Left ventricle myocardium superior (tissue), 1 donor: ENCODE measurements at regions not wholly inside any gene's neighbourhood (a gene's known extent, or its start where the extent isn't known, plus 50 kb on each side); places are given as distances from the start of the nearest gene placed in this dataset.
A peak's percentile ranks its signal among the peaks of the same experiment; 100 is the strongest.
"Not testable (repeated sequence)": the region's sequence is repeated elsewhere in the genome, so short reads cannot be mapped to it uniquely, and the experiment has no call there.

Source experiments
- ATAC-seq: fragments of 200-7000 bp; cut with Tn5 transposase; one replicate; pipeline ENCODE4 v1.9.1; 2020; ENCODE audit warnings: mild to moderate bottlenecking, moderate library complexity
- DNase-seq: peaks from one replicate; pipeline ENCODE4 v3.0.0-alpha.2; 2020
- intact Hi-C: fragments of 100-400 bp; cut with micrococcal nuclease; formaldehyde crosslinking; loops from one replicate; pipeline ENCODE4 v1.11.0; 2022
- donor health status: DM: no; HTN: yes; CAD: no; lungs with severe emphysema.

DNA sequence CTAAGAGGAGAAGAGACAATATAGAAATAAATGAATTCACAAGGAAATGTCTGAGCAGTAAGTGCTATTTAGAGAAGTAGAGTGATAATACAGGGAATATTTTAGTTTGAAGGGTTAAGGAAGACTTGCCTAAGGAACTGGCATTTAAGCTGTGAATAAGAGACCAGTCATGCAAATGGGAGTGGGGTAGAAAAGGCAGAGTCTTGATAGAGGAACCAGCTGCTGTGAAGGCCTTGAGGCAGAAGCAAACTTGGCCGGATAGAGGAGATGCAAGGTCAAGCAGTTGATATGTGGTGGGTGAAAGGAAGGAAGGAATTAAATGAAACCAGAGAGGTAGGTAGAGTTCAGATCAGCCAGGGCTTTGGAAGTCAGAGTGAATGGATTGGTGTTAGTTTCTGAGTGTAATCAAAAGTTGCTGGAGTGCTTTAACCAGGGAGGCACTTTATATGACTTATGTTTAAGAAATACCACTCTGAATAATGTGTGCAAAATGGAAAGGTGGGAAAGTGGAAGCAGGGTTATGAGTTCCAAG is 198.4 kb upstream of the SESN3 start:
- DNase-seq (no peak), ATAC-seq (no peak)
- intact Hi-C loops = no loop called here

DNA sequence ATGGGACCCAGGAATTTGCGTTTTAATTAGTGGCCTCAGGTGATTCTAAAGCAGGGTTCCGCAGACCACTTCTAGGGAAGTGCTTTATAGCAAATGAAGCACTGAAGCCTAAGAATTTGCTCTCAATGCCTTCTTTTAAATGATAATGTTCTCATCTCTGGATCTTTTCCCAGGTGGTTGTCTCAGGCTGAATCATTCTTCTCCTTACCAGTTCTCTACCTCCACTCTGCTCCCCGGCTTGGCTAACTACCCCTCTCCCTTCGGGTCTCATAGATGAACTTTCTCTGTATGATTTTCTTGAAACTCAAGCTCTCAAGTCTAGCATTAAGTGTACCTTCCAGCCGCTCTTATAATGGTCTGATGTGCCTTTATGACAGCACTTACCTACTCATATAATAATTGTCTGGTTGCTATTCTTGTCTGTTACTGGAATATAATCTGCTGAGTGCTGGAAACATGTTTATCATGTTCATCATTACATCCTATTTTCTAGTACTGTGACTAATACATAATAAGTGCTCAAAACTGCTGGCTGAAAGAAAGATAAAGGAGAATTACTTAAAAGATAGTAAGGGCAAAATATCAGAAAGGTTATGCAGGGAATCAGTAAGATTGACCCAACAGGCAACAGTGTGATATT is 195.9 kb upstream of the SESN3 start:
- intact Hi-C loops = no loop called here
- no peak for DNase-seq
- no peak for ATAC-seq

DNA sequence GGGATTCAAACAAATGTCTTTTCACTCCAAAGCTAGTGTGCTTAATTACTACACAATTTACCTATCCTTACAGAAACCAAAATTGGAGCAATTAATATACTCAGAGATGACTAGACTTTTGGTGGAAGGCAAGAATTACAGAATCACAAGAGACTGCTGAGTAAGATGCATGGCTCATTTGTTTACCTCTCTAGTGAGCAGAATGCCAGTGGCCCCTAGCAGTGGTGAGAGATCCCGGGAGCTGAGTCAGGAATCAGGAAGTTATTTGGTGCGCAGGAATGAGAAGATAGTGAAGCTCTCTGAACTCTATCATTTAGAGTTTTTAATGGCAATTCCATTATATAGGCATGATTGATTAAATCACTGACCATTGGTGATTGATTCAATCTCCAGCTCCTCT is 188.9 kb upstream of the SESN3 start:
- ATAC-seq = no peak
- no peak for DNase-seq
- intact Hi-C loops = no loop called here

DNA sequence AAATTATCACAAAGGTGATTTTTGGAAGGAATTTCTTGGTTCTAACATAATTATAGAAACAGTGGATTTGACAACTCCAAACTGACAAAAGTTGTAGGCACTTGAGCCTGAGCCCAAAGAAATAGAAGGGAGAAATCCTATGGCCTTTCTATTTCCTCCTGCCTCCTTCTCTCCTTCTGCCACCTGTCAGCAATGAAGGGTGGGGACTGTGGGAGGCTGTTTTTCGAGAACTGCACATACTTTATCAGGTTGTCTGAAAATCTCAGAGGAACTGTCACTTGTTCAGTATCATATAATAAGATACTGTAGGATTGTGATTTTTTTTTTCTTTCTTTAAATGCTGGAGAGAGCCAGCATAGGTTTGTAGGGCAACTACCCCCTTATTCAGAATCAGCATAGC is 187.9 kb upstream of the SESN3 start:
- DNase-seq (no peak), ATAC-seq (no peak)
- intact Hi-C loops = no loop called here

DNA sequence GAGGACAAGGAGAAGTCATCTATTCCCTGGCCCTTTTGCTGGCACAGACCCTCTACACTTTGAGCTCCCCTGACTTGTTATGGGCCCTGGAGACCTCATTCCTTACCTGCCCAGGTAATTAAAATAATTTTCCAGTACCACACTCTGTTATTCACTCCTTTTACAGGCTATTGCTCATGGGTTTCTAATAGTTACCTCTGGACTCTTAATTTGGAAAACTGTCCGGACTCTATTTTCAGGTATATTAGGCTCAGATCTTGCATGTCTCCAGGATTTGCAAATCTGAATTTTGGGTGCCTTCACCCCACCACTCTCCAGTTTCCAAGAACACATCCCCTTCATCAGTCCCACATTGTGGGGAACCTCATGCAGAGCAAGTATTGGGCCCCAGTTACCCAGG is 186.8 kb upstream of the SESN3 start:
- intact Hi-C loops = no loop called here
- ATAC-seq (no peak), DNase-seq (no peak)

DNA sequence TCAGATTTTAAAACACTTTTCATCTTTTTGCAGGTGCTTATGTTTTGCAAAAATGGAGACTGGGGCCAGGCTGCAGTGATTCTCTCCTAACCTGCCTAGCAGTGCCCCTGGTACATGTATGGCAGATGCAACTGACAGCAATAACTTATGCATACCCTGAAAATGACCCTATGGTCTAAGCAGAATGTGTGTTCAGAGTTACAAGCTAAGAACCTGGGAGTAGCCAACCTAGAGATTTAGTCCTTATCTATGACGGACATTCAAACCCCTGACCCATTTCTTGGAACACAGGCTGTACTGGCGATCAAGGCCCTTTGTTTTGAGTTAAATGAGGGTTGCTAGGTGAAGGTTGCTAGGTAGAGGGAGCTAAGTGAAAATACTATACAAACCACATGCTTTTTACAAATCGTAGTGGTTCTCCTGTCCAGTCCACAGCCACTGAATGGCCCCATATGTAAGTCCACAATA is 184.9 kb upstream of the SESN3 start:
- no peak for ATAC-seq
- intact Hi-C loops = no loop called here
- DNase-seq = no peak

DNA sequence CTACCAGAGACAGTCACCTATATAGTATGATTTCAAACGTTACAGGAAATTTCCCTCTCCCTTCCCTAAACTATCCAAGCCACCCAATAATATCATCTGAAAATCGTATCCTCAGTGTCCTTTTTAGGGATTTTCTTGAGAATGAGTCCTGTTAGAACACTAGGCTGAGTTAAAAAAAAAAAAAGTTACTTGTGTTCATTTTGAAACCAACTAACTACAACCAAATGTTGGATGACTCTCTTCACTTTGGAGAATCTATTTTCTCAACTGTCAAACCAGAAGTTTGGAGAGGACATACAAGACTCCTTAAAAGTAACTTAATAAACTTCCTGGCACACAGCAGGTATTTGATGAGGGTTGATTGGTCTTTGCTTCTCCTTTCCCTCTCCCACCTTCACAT is 183.2 kb upstream of the SESN3 start:
- no peak for DNase-seq
- intact Hi-C loops = no loop called here
- ATAC-seq = no peak

DNA sequence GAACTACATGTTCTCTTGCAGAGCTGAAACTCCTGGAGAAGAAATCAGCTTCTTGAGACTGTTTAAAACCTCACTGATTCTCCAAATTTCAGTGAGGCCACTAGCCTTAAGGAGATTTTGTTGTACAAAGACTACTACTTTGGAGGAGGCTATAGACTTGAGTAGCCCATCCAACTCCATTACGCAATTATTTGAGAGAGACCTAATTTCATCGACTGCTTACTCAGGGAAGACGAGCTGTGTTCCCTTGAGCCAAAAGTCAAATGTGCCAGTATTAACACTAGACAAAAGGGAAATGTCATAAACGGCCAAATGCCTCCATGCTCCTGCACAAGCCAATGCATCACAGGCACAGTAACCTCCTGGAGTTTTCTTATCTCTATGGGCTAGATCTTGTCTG is 182.8 kb upstream of the SESN3 start:
- ATAC-seq = peak; percentile 73
- intact Hi-C loops = no loop called here

DNA sequence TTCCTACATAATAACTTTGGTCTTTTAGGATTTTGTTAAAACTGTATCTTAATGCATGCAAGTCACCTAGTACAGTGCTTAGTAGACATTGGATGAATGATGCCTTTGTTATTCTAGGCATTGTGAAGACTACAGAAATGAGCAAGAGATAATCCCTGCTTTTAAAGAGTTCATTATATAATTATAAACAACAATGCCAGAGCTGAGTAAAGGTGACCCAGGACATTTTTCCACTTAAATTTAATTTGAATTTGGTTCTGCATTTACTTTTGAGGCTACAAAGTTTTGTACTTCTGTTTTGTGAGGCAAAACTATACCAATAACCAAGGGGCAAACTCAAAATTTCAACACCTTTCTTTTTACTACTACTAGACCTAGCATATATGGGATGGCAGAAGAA is 182.0 kb upstream of the SESN3 start:
- ATAC-seq = no peak
- DNase-seq = no peak
- intact Hi-C loops = no loop called here

More for the DNA sequence above, 182.8 kb upstream of the SESN3 start:
- no peak for DNase-seq

DNA sequence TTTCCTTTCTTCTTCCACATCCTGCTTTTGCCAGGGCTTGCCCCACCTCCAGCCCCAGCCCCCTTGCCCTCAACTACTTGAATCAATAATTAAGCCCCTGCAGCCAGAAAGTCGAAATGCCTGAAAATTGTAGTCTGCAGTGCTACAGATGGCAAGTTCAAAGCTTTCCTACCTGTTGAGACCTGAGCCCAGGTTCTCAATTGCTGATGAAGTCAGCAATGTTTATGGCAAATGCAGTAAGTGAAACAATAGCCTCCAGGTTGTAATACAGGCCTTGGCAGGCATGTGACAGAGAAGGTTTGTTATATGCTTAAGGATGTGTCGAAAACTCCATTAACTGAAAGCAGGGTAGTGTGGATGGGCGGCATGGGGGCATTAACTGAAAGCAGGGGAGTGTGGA is 181.1 kb upstream of the SESN3 start:
- DNase-seq (no peak), ATAC-seq (no peak)
- intact Hi-C loops = no loop called here

DNA sequence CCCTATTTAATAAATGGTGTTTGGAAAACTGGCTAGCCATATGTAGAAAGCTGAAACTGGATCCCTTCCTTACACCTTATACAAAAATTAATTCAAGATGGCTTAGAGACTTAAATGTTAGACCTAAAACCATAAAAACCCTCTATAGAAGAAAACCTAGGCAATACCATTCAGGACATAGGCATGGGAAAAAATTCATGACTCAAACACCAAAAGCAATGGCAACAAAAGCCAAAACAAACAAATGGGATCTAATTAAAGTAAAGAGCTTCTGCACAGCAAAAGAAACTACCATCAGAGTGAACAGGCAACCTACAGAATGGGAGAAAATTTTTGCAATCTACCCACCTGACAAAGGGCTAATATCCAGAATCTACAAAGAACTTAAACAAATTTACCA is 179.7 kb upstream of the SESN3 start:
- intact Hi-C loops, ATAC-seq, DNase-seq: not testable (repeated sequence)

DNA sequence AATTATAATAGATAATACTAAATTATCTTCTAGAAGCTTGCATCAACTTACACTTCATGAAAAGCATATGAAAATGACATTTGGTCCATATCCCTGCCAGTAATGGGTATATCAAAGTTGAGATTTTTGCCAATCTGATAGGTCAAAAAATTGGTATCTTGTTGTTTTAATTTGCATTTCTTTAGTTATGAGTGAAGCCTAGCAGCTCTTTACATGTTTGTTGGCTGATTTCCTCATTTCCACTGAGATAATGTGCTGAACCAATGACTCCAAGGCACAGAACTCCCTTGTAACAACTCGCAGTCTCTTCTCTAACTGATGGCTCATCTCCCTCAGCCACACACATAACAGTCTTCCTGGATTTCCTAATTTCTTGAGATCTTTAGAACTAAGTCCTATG is 175.3 kb upstream of the SESN3 start:
- intact Hi-C loops = no loop called here
- no peak for DNase-seq
- ATAC-seq = no peak

DNA sequence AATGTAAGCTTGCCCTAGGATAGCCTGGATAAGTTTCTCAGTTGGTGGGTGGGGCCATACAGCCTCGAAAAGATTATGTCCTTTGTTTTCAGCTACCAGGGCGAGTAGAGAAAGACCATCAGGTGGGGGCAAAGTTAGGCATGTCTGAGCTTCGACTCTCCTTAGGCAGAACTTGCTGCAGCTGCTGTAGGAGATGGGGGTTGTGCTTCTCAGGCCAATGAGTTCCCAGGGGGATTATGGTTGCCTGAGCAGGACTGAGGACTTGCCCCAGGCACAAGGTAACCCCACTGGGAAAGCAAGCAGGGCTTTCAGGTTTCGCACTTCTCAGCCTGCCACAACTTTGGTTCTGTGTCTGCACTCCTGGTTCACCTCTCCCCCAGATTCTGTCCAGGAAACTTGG is 173.4 kb upstream of the SESN3 start:
- no peak for DNase-seq
- intact Hi-C loops = no loop called here
- no peak for ATAC-seq

DNA sequence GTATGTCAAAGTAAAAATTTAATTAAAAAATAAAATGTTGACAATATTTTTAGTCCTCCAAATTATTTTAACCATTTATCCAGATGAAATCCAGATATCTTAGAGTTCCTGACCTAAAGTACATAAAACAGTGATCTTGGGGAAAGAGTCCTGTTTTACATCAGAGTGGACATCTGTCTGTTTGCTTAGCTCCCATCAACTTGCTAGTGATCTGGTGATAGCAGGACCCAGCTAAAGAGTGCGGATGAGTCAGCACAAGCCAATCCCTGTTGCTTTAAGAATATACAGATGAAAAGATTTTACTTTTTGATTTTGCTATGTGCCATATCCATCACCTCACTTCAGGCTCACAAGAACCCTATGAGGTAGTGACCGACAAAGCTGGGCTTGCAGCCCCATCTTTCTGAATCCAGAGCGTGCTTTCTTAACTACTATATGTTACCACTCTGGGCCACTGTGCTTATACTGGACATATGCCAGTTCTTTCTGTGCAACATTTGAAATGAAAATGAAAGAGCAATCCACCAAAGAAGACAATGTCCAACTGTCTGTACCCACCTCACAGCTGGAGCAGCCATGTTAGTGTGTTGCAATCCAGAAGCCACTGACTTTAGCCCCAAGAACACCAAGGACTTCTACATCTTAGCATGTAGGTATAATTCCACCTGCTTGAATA is 167.6 kb upstream of the SESN3 start:
- intact Hi-C loops = no loop called here
- DNase-seq = no peak
- ATAC-seq = no peak

DNA sequence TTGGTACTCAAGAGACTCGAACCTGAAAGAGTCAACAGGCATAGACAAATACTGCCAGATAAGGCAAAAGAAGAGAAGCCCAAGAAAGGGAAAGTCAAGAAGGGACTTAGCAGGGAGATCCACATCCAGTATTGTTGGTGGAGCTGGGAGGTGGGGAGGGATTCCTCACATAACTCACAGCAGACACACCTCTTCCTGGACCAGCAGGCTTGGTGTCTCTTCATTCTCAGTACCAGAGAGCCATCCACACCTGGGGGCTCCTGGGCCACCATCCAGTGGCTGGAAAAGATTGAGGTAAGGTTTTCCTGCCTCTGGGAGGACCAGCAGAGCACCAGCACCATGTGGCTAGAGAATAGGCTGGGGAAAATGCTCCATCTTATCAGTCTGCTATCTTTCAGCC is 161.6 kb upstream of the SESN3 start:
- intact Hi-C loops = no loop called here
- ATAC-seq = no peak
- DNase-seq = no peak

DNA sequence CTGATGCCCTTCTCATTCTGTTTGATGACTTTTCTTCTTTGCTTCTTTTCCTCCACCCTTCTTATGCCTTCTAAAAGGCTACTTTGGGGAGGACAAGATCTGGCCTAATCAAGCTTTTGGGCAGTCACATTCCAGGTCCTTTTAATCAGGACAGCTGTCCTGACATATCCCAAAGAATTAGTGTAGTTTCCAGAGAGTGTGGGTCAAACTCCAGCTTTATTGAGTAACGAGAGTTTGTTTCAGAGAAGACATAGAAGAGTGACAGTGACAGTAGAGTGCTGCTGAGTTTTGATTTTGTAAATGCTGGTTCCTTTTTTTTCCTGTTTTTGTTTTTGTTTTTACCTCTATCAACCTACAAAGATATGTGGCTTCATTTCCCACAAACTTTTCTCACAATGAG is 158.4 kb upstream of the SESN3 start:
- ATAC-seq = no peak
- intact Hi-C loops = no loop called here
- DNase-seq = no peak

DNA sequence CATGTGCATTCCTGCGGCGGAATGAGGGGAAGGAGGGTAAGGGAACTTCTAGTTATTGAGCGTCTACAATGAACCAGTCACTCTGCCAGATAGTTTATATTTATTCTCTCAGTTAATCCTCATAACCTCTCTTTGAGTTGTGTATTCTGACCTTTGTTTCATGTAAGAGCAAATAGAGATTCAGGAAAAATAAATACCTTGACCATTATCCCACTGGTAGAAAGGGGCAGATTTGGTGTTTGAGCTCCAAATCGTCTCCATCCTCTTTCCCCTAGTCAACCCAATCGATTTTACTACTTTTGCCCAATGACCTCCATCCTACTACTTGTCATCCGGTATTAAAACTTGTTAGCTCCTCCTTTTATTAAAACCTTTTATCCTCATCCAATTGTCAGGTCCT is 157.1 kb upstream of the SESN3 start:
- DNase-seq = no peak
- intact Hi-C loops = no loop called here
- no peak for ATAC-seq

DNA sequence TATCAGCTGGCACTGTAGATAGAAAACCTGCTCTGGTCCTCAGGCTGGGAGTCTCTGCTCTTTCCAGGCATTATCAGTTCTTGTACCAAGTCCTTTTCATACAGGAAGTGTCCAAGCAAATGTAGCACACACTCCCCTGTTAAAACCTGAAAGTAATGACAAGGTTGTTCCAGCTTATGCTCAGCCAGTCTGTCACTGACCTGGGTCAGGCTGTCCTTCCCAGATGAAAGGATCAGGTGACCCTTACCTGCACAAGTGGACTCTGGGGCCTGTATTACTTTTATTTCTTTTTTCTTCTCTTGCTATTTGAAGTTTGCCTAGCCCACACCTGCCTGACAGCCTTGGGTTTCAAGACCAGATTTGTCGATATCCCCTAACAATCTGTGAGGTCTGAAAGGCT is 156.3 kb upstream of the SESN3 start:
- ATAC-seq (no peak), DNase-seq (no peak)
- intact Hi-C loops = no loop called here

DNA sequence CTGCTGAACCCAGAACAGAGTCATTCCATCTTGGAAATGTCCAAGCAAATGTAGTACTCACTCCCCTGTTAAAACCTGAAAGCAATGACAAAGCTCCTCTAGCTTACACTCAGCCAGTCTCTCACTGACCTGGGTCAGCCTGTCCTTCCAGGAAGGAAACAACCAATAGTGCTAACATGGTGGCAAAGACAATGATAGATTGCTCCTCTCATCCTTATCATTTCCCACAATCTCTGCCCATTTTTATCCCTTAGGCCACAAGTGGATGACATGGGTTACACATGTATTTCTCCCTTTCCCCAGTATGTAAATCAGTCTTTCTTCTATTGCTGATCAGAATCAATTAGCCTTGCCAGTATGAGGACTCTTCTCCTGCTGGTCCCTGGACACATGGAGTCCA is 154.6 kb upstream of the SESN3 start:
- ATAC-seq = no peak
- DNase-seq = no peak
- intact Hi-C loops = no loop called here

DNA sequence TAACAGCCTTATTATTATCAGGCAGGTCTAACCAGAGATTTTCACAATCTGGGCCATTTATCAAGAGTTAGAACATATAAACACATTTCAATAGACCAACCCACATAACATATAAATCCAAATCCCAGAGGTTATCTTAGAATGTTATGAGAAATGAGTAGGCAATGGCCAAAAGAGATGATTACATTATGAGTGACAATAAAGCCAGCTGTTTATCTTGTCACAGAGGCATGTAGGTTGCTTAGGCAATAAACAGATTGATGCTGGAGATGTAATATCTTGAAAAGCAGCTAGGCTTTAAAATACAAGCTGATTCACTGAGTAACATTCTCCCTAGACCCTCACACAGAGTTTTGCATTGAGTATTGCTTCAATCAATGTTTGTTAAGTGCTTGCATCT is 148.5 kb upstream of the SESN3 start:
- intact Hi-C loops = no loop called here
- ATAC-seq = no peak

DNA sequence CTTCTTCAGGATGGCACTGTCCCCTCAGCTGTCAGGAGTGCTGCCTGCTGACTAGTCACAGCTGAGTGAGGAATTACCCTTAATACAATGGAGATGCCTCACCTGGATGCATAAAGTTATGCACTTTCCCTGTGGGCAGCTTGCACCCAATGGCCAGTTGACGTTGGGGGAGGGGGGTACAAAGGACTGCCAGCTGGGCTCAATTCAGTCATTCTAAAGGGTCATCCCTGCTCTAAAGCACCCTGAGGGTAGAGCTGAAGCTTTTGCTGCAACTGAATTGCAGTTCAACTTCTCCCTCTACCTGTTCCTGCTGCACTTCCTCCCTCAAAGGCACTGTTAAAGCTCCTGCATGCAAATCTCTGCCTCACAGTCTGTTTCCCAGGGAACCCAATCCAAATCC is 147.8 kb upstream of the SESN3 start:
- DNase-seq = no peak
- intact Hi-C loops = no loop called here
- ATAC-seq = no peak

More for the DNA sequence above, 148.5 kb upstream of the SESN3 start:
- no peak for DNase-seq
